ENCODE measurements at regions not wholly inside any gene's neighbourhood (a gene's known extent, or its start where the extent isn't known, plus 50 kb on each side); places are given as distances from the start of the nearest gene placed in this dataset.

DNA sequence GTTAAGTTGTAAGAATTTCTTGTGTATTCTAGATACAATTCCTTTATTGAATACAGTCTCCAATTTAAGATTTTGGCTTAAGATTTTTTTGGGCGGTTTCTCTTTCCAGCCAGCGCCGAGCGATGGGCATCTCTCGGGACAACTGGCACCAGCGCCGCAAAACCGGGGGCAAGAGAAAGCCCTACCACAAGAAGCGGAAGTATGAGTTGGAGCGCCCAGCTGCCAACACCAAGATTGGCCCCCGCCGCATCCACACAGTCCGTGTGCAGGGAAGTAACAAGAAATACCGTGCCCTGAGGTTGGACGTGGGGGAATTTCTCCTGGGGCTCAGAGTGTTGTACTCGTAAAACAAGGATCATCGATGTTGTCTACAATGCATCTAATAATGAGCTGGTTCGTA, 278.7 kb upstream of the TARS1 start:
- TF ChIP-seq YY1 (IDR thresholded peaks at IDR 0.05; ENCODE audit: low read depth) (no peak), NFIC (IDR thresholded peaks at IDR 0.05) (no peak)
- TF ChIP-seq, protein P1, sequence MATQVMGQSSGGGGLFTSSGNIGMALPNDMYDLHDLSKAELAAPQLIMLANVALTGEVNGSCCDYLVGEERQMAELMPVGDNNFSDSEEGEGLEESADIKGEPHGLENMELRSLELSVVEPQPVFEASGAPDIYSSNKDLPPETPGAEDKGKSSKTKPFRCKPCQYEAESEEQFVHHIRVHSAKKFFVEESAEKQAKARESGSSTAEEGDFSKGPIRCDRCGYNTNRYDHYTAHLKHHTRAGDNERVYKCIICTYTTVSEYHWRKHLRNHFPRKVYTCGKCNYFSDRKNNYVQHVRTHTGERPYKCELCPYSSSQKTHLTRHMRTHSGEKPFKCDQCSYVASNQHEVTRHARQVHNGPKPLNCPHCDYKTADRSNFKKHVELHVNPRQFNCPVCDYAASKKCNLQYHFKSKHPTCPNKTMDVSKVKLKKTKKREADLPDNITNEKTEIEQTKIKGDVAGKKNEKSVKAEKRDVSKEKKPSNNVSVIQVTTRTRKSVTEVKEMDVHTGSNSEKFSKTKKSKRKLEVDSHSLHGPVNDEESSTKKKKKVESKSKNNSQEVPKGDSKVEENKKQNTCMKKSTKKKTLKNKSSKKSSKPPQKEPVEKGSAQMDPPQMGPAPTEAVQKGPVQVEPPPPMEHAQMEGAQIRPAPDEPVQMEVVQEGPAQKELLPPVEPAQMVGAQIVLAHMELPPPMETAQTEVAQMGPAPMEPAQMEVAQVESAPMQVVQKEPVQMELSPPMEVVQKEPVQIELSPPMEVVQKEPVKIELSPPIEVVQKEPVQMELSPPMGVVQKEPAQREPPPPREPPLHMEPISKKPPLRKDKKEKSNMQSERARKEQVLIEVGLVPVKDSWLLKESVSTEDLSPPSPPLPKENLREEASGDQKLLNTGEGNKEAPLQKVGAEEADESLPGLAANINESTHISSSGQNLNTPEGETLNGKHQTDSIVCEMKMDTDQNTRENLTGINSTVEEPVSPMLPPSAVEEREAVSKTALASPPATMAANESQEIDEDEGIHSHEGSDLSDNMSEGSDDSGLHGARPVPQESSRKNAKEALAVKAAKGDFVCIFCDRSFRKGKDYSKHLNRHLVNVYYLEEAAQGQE (IDR thresholded peaks at IDR 0.05; ENCODE audit: low read depth): no peak
- TF ChIP-seq, protein P2, sequence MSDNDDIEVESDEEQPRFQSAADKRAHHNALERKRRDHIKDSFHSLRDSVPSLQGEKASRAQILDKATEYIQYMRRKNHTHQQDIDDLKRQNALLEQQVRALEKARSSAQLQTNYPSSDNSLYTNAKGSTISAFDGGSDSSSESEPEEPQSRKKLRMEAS (IDR thresholded peaks at IDR 0.05): no peak
